ENCODE measurements at regions not wholly inside any gene's neighbourhood (a gene's known extent, or its start where the extent isn't known, plus 50 kb on each side); places are given as distances from the start of the nearest gene placed in this dataset.

DNA sequence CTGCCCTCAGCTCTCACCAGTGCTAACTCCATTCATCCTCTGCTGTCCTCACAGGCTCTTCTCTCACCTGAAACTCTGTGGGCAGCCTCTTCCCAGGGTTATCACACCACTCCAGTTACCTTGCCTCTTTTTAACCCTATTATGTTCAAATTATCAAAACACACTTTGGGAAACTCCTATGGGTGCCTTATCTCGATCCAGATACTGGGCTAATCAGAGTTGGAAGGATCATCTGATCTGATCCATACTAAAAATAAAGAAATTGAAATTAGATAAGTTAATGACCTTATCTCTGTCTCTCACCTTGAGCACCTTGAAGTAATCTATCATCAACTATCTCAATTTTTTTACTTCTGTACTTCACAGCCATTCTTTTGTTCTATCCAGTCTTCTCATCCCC lies 300.5 kb upstream of the ISL1 start:
- Histone ChIP-seq H3K27me3 (ENCODE audit: low read length) (no peaks in the 10 kb centered on the region), H3K9me2 (replicated peaks; ENCODE audit: insufficient read depth, low read length) (no peaks in the 10 kb centered on the region)

DNA sequence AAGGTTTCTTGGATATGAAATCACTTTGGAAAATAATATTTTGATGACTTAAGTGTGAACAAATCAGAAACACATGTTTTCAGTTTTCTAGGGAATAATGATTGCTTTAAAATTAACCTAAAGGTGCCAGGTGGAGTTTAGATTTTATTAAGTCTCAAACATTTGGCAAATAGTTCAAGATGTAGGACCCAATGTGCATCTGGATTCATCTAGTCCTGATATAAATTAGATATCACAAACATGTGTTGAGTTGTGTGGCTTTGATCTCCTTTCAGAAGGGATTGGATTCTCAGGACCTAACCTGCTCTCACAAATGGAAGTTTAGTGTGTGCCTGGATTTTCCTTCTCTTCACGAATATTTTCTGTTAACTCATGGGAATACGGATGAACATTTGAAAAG lies 291.4 kb upstream of the ISL1 start:
- no peak overlapping the region for H3K9ac ChIP-seq (ENCODE audit: low read length)
- H3F3A ChIP-seq (ENCODE audit: insufficient read depth) = no peaks in the 10 kb centered on the region
- no peak overlapping the region for H3K4me2 ChIP-seq (ENCODE audit: low read depth, low read length, poor library complexity, severe bottlenecking)
- no peaks in the 10 kb centered on the region for H3K9me2 ChIP-seq (replicated peaks; ENCODE audit: insufficient read depth, low read length)
- H3K4me3 ChIP-seq (ENCODE audit: insufficient read depth, low read length, poor library complexity, severe bottlenecking) = no peak overlapping the region
- H3K27me3 ChIP-seq (ENCODE audit: low read length) = no peaks in the 10 kb centered on the region
- no peaks in the 10 kb centered on the region for H3K36me3 ChIP-seq (ENCODE audit: low read length)
- 0 out of 2 replicates have a peak, but pooled peaks cover 3% of the 10 kb centered on the region for H4K20me1 ChIP-seq (ENCODE audit: low read depth, low read length)
- no peak overlapping the region for H2AFZ ChIP-seq (ENCODE audit: low read depth, low read length, severe bottlenecking)
- H3K9me3 ChIP-seq (ENCODE audit: insufficient read depth, low read length) = no peaks in the 10 kb centered on the region
- TF ChIP-seq EZH2phosphoT487 (conservative IDR thresholded peaks at IDR 0.05; ENCODE audit: low read length) = no peak
- TF ChIP-seq, protein P1, sequence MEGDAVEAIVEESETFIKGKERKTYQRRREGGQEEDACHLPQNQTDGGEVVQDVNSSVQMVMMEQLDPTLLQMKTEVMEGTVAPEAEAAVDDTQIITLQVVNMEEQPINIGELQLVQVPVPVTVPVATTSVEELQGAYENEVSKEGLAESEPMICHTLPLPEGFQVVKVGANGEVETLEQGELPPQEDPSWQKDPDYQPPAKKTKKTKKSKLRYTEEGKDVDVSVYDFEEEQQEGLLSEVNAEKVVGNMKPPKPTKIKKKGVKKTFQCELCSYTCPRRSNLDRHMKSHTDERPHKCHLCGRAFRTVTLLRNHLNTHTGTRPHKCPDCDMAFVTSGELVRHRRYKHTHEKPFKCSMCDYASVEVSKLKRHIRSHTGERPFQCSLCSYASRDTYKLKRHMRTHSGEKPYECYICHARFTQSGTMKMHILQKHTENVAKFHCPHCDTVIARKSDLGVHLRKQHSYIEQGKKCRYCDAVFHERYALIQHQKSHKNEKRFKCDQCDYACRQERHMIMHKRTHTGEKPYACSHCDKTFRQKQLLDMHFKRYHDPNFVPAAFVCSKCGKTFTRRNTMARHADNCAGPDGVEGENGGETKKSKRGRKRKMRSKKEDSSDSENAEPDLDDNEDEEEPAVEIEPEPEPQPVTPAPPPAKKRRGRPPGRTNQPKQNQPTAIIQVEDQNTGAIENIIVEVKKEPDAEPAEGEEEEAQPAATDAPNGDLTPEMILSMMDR (IDR thresholded peaks at IDR 0.05; ENCODE audit: insufficient read depth, low read length, poor library complexity, severe bottlenecking) = no peak
- H3K79me2 ChIP-seq (ENCODE audit: insufficient read depth, low read length) = no peaks in the 10 kb centered on the region
- H3K27ac ChIP-seq (ENCODE audit: low read depth, low read length) = no peak overlapping the region

More for the DNA sequence above, 300.5 kb upstream of the ISL1 start:
- Histone ChIP-seq H3K79me2 (ENCODE audit: insufficient read depth, low read length) (no peaks in the 10 kb centered on the region), H3F3A (ENCODE audit: insufficient read depth) (no peaks in the 10 kb centered on the region), H2AFZ (ENCODE audit: low read depth, low read length, severe bottlenecking) (no peak overlapping the region), H3K27ac (ENCODE audit: low read depth, low read length) (no peak overlapping the region), H4K20me1 (ENCODE audit: low read depth, low read length) (no peaks in the 10 kb centered on the region), H3K9me3 (ENCODE audit: insufficient read depth, low read length) (no peaks in the 10 kb centered on the region), H3K4me3 (ENCODE audit: insufficient read depth, low read length, poor library complexity, severe bottlenecking) (no peak overlapping the region), H3K9ac (ENCODE audit: low read length) (no peak overlapping the region), H3K36me3 (ENCODE audit: low read length) (no peaks in the 10 kb centered on the region), H3K4me2 (ENCODE audit: low read depth, low read length, poor library complexity, severe bottlenecking) (no peak overlapping the region)
- TF ChIP-seq, protein P1 (IDR thresholded peaks at IDR 0.05; ENCODE audit: insufficient read depth, low read length, poor library complexity, severe bottlenecking) = no peak
- TF ChIP-seq EZH2phosphoT487 (conservative IDR thresholded peaks at IDR 0.05; ENCODE audit: low read length) = no peak

DNA sequence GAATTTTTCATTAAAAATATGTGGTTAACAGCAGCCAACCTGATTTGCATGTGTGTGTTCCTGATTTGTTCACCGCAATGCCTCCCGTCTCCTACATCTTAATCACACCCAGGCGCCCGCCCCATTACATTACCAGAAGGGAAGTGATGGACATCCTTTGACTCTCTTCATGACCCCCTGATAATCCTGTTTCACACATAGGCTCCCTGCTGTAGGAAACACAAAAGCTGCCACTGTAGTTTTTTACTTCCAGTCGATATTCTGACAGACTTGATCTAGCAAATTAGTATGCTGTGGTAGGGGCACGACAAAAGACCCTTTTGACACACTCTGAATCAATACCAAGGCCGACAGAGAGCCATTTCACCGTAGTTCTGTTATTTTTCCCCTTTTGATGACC lies 287.8 kb upstream of the ISL1 start:
- Histone ChIP-seq H4K20me1 (ENCODE audit: low read depth, low read length) (no peaks in the 10 kb centered on the region), H3K9ac (ENCODE audit: low read length) (no peak overlapping the region), H3K27me3 (ENCODE audit: low read length) (no peaks in the 10 kb centered on the region), H3F3A (ENCODE audit: insufficient read depth) (no peaks in the 10 kb centered on the region), H3K9me3 (ENCODE audit: insufficient read depth, low read length) (no peaks in the 10 kb centered on the region), H3K9me2 (replicated peaks; ENCODE audit: insufficient read depth, low read length) (no peaks in the 10 kb centered on the region), H3K27ac (ENCODE audit: low read depth, low read length) (no peak overlapping the region), H2AFZ (ENCODE audit: low read depth, low read length, severe bottlenecking) (no peak overlapping the region), H3K4me2 (ENCODE audit: low read depth, low read length, poor library complexity, severe bottlenecking) (no peak overlapping the region), H3K79me2 (ENCODE audit: insufficient read depth, low read length) (no peaks in the 10 kb centered on the region), H3K36me3 (ENCODE audit: low read length) (no peaks in the 10 kb centered on the region), H3K4me3 (ENCODE audit: insufficient read depth, low read length, poor library complexity, severe bottlenecking) (no peak overlapping the region)
- TF ChIP-seq, protein P1 (IDR thresholded peaks at IDR 0.05; ENCODE audit: insufficient read depth, low read length, poor library complexity, severe bottlenecking) = no peak
- no peak for TF ChIP-seq EZH2phosphoT487 (conservative IDR thresholded peaks at IDR 0.05; ENCODE audit: low read length)
